IgD-negative memory B cell (primary cell): ENCODE measurements at regions not wholly inside any gene's neighbourhood (a gene's known extent, or its start where the extent isn't known, plus 50 kb on each side); places are given as distances from the start of the nearest gene placed in this dataset.

ENCODE experiments used
- H3K27ac Mint-ChIP-seq, 3 donors: one replicate each; pipeline ENCODE4 v1.8.0; 2020 to 2022; ENCODE audit warnings: mild to moderate bottlenecking in 3 of 3, mixed read lengths in 3 of 3, moderate library complexity in 1 of 3
- H3K27me3 Mint-ChIP-seq: one replicate; pipeline ENCODE4 v1.8.0; 2021; ENCODE audit warnings: mixed read lengths
- H3K36me3 Mint-ChIP-seq: one replicate; pipeline ENCODE4 v1.8.0; 2020; ENCODE audit warnings: mild to moderate bottlenecking, mixed read lengths
- H3K4me1 Mint-ChIP-seq, 3 donors: one replicate each; pipeline ENCODE4 v1.8.0; 2020 to 2022; ENCODE audit warnings: mixed read lengths in 3 of 3, mild to moderate bottlenecking in 1 of 3
- H3K4me3 Mint-ChIP-seq, 4 donors: one replicate each; pipeline ENCODE4 v1.8.0; 2020 to 2022; ENCODE audit warnings: mild to moderate bottlenecking in 4 of 4, mixed read lengths in 4 of 4, moderate library complexity in 3 of 4
- H3K9me3 Mint-ChIP-seq, 3 donors: one replicate each; pipeline ENCODE4 v1.8.0; 2020 to 2021; ENCODE audit warnings: mixed read lengths in 3 of 3, mild to moderate bottlenecking in 1 of 3

DNA sequence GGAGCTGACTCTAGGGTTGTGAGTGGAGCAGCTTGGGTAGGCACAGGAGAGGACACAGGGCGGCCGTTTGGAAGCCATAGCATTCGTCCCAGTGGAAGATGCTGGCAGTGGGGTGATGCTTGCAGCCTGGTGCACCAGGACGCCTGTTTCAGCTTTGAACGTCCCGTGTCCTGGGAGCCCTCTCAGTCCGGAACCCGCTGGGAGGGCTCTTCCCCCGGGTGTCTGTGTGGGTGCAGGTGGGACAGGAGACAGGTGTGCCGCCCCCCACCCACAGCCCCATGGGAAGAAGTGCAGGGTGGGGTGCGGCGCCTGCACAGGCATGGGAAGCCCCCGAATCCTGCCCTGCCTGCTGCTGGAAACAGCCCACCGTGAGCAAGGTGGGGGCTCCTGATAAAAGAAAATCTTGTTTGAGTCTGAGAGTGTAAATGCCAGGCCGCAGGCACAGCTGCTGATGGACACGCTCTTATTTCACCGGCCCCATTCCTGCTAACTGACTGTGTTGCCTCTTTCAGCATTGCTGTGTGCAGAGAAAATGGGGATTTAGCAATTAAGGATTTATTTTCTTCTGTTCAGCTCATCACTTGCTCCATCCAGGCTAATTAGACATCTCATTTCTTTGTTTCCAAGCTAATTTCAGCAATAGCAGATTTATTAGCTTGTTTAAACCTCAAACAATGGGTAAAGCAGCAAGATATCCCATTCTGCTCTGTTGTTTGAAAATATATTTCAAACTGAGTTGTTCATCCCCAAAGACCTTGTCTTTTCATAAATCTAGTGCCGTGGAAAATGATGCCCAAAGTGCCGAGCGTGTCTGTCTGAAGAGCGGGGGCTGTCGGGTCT is 54.9 kb upstream of the DPYSL4 start:
- H3K27ac Mint-ChIP-seq = no peak overlapping the region
- H3K4me1 Mint-ChIP-seq = no peaks in the 10 kb centered on the region
- H3K27me3 Mint-ChIP-seq = peaks cover 7% of the 10 kb centered on the region
- H3K36me3 Mint-ChIP-seq = no peaks in the 10 kb centered on the region
- peaks cover 7 to 12% (median 11%) of the 10 kb centered on the region in 3 donors for H3K9me3 Mint-ChIP-seq
- H3K4me3 Mint-ChIP-seq = no peak overlapping the region

DNA sequence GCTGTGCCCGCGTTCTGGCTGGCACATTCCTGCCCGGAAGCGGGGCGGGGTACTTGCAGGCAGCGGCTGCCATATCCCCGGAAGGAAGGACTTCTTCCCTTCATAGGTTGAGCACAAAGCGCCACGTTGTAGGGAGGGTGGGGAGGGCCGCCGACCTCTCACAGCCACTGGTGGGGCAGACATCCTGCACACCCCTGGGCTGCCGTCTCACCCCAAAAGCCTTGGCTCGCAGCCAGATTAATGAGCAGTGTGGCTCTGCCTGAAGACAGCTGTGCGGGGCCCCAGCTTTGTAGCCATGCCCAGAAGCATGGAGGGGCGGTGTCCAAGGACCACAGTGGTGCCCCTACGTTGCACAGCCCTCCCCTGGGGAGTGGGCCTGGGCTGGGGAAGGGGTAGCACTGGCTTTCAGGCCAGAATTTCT is 54.3 kb upstream of the DPYSL4 start:
- Mint-ChIP-seq H3K36me3 (no peaks in the 10 kb centered on the region), H3K27me3 (peaks cover 7% of the 10 kb centered on the region), H3K4me1 (no peaks in the 10 kb centered on the region), H3K9me3 (peaks cover 7 to 11% (median 11%) of the 10 kb centered on the region in 3 donors), H3K27ac (no peak overlapping the region), H3K4me3 (no peak overlapping the region)

DNA sequence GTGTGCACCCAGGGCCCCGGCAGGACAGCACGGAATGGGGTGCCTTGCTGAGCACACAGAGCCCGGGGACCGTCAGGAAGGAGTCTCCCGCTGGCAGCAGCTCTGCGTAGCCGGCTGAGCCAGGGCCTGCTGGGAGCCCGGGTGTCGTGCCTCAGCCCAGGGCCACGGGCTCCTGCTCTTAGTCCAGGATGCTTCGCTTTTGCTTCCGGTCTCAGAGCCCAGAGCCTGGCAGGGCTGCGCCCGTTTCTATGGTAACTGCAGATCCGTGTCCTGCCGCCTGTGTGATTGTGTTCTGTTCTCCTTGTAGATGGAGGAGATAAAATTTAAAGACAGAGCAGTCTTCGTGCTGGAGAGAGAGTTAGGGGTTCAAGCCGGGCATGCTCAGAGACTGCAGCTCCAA is 53.7 kb upstream of the DPYSL4 start:
- H3K4me1 Mint-ChIP-seq = no peaks in the 10 kb centered on the region
- H3K9me3 Mint-ChIP-seq = peaks cover 3 to 11% (median 6%) of the 10 kb centered on the region in 3 donors
- no peak overlapping the region for H3K27ac Mint-ChIP-seq
- H3K36me3 Mint-ChIP-seq = no peaks in the 10 kb centered on the region
- peaks cover 7% of the 10 kb centered on the region for H3K27me3 Mint-ChIP-seq
- H3K4me3 Mint-ChIP-seq = no peak overlapping the region

DNA sequence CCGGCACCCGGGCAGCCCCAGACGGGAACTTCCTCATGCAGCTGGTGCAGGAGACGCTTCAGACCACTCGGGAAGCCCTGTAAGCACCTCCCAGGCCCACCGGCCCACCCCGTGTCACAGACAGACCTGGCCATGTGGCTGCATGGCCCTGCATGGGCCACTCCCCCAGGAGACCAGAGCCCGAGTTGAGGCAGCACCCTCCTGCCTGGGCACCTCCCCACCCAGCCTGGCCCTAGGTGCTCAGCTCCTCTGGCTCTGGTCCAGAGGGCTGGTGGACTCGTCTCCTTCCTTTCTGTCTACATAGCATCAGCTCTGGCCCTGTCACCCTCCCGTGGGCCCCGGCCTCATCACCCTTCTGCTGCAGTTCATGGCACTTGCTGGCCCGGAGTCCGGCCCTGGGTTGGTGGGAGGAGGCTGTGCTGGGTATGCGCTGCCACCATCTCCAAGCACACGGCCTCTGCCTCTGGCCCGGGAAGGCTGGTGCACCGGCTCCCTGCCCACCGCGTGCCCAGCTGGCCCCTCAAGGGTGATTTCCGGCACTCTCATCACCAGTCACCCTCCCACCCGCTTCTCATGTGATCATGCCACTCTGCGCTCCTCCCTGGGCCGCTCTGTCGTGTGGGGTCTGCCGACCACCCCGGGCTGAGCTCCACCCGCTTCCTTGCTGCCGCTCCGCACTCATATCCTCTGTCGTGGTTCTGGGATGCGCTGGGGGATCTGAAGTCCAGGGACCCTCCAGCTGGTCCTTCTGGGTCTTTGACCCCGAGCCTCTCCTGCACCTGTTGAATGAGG is 53.1 kb upstream of the DPYSL4 start:
- Mint-ChIP-seq H3K27me3 (peaks cover 7% of the 10 kb centered on the region), H3K4me3 (no peak overlapping the region), H3K9me3 (peaks cover 0 to 7% (median 3%) of the 10 kb centered on the region in 3 donors), H3K27ac (no peak overlapping the region), H3K36me3 (no peaks in the 10 kb centered on the region), H3K4me1 (no peaks in the 10 kb centered on the region)

DNA sequence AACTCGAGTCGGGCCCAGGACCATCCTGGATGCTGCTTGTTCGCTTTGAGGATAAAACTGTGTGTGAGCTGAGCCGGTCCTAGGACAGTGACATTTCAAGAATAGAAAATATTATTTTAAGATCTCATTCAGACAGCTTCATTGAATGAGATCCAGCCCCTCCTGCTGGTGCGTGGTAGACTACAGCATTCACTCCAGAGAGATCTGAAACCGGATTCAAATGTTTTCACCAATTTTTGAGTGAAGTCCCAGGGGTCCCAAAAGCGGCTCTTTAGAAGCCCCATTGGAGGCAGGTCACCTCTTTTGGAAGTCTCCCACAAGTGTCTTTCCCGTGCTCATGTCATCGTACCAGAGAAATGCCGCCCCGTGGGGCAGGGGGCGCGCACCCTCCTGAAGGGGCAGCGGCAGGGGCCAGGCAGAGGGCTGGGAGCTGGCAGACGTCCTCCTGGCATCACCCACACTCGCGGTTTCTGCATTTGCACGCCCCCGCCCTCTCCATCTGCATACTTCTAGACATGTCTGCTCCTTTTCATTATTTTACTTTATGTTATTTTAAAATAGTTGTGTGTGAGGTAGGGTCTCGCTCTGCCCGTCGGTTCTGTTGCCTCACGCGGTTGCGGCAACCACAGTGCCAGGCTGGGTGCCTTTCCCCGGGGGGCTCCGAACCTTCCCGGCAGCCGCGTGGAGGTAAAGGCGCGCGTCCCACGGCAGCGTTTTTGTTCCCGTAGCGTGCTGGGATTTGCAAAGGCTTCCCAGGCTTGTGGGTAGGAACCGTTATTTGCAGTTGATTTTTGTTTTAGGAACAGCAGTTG is 52.3 kb upstream of the DPYSL4 start:
- Mint-ChIP-seq H3K4me3 (no peak overlapping the region), H3K27ac (no peak overlapping the region), H3K4me1 (no peaks in the 10 kb centered on the region), H3K9me3 (peaks cover 0 to 1% (median 1%) of the 10 kb centered on the region in 3 donors), H3K27me3 (peaks cover 7% of the 10 kb centered on the region), H3K36me3 (no peaks in the 10 kb centered on the region)

DNA sequence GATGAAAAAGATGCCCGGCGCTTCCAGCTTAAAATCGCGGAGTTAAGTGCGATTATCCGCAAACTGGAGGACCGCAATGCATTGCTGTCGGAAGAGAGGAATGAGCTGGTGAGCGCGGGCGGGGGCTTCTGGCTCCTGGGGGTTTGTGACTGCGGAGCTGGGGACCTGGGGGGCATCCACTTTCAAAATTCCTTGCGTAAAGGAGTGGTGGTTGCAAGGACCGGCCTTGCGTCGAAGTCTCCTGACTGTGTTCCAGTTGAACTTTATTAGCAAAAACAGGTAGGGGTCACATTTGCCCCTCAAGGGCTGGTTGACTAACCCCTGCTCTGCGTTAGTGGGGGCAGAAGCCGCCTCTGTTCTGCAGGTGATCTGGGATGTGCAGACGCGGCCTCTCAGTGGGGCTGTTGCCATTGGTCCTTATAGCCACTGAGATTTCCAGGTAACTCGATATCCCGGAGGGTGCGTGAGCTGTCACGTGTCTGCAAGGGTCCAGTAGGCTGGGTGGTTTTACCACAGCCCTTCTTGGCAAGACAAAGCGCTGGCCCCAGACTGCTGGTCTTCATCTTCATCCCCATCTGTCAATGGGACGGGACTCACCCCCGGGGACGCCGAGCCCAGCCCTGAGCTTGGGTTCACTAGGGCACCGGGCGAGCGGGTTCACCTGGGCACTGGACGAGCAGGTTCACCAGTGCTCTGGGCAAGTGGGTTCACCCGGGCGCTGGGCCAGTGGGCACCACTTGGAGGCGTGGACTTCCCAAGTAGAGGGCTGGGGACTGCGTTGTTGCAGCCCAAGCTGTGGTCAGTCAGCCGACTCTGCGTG is 51.5 kb upstream of the DPYSL4 start:
- Mint-ChIP-seq H3K4me3 (no peak overlapping the region), H3K4me1 (no peaks in the 10 kb centered on the region), H3K27ac (no peak overlapping the region), H3K9me3 (peaks cover 0 to 1% (median 0%) of the 10 kb centered on the region in 3 donors), H3K27me3 (peaks cover 7% of the 10 kb centered on the region), H3K36me3 (no peaks in the 10 kb centered on the region)

DNA sequence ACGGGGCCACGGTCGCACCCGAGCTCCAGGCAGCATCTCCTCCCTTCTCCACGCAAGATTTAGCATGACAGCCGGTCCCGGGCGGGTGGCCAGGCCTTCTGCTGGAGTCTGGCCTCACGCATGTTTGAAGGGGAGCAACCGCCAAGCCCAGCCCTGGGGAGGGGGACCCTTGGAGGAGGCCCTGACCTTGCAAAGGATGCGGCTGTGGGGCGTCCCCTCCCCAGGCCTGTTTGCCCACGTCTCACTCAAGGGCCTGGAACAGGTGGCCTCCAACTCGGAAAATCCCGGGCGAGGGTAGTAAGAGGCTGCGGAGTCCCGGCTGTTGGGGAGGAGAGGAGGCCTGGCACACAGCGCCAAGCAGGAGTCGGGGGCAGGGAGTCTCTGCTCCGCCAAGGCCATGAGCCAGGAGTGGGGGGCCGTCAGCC is 50.6 kb upstream of the DPYSL4 start:
- Mint-ChIP-seq H3K27me3 (peaks cover 7% of the 10 kb centered on the region), H3K27ac (no peak overlapping the region), H3K4me1 (no peaks in the 10 kb centered on the region), H3K9me3 (peaks cover 0 to 1% (median 0%) of the 10 kb centered on the region in 3 donors), H3K4me3 (no peak overlapping the region), H3K36me3 (no peaks in the 10 kb centered on the region)

DNA sequence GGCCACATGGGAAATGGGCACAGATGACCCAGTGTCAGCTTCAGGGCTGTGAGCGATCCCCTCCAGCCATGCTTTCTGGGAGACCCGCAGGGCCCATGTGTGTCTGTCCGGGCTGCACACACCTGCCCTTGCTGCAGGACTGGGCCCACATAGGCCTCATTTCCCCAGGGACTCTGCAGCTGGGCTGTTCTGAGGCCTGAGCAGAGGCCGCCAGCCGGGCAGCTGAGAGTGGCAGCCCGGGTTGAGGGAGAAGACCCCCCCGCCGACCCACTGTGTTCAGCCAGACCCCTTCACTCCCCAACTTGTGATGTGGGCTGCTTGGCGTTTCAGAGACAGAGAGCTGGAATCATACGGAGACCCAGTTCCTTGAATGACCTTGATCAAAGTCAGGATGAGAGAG is 50.1 kb upstream of the DPYSL4 start:
- Mint-ChIP-seq H3K4me1 (no peaks in the 10 kb centered on the region), H3K36me3 (no peaks in the 10 kb centered on the region), H3K27ac (no peak overlapping the region), H3K27me3 (peaks cover 8% of the 10 kb centered on the region), H3K4me3 (no peak overlapping the region), H3K9me3 (peaks cover 0 to 1% (median 0%) of the 10 kb centered on the region in 3 donors)
